NOMO-1 treated with dmso at 0.1 percent for 144 hours (cell line): ENCODE measurements at regions not wholly inside any gene's neighbourhood (a gene's known extent, or its start where the extent isn't known, plus 50 kb on each side); places are given as distances from the start of the nearest gene placed in this dataset.
A peak's percentile ranks its signal among the peaks of the same experiment; 100 is the strongest.
"Not testable (repeated sequence)": the region's sequence is repeated elsewhere in the genome, so short reads cannot be mapped to it uniquely, and the experiment has no call there.

Experiments
- DNase-seq: peaks from one replicate; lab custom pipeline; 2025; ENCODE audit not compliant: unreplicated experiment; lab: John Stamatoyannopoulos, UW

GRCh38 chr14:86333493-86333892 lies 803.5 kb downstream of the FLRT2 start:
- peak; percentile 4 for DNase-seq

DNA sequence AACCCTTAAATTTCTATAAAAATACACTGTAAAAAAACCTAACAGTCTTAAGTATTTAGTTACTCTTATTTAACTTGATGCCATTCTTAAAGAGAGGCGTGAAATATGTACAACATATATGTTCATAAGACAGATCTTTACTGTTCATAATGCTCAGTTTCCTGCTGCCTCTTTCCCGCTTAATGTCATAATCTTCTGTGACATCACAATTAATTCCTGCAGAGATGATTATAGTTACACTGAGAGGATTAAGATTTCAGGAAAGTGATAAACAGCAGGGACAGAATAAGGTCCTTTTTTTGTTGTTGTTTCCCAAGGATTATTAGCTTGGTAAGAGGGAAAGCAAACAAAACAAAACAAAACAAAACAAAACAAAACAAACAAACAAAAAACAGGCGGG lies 801.4 kb downstream of the FLRT2 start:
- no peak for DNase-seq

GRCh38 chr14:86321151-86321550 lies 791.2 kb downstream of the FLRT2 start:
- DNase-seq = no peak

- not testable (repeated sequence) for DNase-seq
Observed at GRCh38 chr14:86312154-86312665, 782.3 kb downstream of the FLRT2 start.

DNA sequence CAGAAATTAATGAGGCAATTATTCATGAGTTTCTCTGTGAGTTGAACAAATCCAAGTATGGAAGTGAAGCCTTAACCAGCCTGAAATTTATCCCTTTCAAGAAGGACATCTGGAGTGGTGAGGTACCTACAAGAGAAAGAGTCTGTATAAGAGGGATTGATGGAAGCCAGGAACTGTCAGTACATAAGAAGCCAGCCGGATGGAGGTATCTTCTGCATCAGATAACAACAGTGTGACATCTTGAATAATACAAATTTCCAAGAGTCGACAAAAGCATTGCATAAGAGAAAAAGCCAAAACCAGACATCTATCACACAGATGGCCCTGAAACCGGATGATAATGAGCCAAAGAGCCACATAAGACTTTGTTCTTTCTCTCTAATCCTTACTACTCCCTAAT lies 781.2 kb downstream of the FLRT2 start:
- DNase-seq = no peak

GRCh38 chr14:86310611-86311010 lies 780.7 kb downstream of the FLRT2 start:
- DNase-seq = no peak

GRCh38 chr14:86310148-86310547 lies 780.2 kb downstream of the FLRT2 start:
- no peak for DNase-seq

- no peak for DNase-seq
Observed at GRCh38 chr14:86305058-86305457, 775.1 kb downstream of the FLRT2 start.

- DNase-seq = no peak
Observed at GRCh38 chr14:86299994-86300393, 770.0 kb downstream of the FLRT2 start.

DNA sequence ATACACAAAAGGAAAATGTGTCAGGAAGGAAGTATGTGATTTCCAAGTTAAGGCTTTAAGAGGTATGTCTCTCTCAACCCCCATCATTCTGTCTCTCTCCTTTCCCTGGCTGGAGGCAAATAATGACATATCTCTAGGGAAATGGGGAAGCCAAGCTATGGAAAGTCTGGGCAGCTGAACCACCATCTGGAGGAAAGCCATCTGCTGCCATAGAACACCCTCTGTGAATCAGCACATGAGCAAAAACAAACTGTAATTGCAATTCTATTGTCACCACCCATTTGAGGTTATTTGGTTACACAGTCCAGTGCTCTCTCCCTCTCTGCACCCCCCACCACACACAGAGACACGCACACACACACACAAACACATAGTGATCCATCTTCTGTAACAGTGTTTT lies 766.2 kb downstream of the FLRT2 start:
- DNase-seq = no peak

- no peak for DNase-seq
Observed at GRCh38 chr14:86288336-86288735, 758.4 kb downstream of the FLRT2 start.

DNA sequence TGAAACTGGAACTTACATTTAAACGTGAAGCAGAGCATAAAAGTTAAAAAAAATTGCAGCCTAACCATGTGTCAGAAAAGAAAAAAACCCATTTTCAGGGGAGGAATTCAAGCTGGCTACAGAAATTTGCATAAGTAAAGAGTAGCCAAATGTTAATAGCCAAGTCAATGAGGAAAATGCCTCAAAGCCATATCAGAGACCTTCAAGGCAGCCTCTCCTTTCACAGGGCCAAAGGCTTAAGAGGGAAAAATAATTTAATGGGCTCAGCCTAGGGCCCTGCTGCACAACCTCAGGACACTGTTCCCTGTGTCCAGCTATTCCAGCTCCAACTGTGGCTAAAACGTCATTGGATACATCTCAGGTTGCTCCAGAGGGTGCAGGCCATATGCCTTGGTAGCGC lies 749.5 kb downstream of the FLRT2 start:
- no peak for DNase-seq

GRCh38 chr14:86257973-86258372 lies 728.0 kb downstream of the FLRT2 start:
- no peak for DNase-seq

DNA sequence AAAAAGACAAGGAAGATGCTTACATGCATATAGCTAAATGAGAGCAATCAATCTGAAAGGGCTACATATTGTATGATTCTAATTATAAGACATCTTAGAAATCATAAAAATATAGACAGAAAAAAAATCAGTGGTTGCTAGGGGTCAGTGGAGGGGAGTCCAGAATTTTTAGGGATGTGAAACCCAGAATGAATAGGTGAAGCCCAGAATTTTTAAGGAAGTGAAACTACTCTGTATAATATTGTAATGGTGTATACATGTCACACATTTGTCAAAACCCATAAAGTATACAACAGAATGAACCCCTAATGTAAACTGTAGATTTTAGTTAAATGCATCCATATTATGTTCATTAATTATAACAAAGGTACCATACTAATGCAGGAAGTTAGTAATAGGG lies 713.2 kb downstream of the FLRT2 start:
- peak; percentile 66 for DNase-seq

DNA sequence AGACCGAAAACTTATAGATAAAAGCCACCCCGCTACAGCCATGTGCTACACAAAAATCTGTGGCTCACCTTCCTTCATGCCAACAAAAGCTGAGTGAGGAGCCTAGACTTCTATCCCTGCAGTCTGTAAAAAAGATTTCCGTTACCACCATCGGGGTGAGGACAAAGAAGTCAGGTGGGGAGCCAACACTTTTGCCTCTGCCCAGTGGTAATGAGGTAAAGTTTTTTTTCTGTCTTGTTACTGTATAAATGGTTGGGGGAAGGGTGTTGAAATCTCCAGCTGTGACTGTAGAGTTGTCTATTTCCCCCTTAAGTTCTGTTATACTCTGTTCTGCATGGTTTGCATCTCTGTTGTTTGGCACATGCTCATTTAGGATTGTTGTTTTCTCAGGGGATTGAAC lies 707.8 kb downstream of the FLRT2 start:
- no peak for DNase-seq

GRCh38 chr14:86221755-86222154 lies 691.8 kb downstream of the FLRT2 start:
- DNase-seq = no peak

DNA sequence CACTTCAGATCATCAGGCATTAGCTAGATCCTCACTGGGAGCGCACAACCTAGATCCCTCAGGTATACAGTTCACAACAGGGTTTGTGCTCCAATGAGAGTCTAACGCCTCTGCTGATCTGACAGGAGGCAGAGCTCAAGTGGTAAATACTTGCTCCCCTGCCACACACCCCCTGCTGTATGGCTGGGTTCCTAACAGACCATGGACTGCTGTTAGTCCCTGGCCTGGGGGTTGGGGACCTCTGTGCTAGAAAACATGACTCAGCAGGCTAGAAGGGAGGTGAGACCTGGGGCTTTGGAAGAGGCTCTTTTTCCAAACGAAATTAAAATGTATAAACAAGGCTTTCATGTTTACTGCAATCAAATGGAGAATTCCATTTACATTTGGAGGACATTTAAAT lies 691.1 kb downstream of the FLRT2 start:
- no peak for DNase-seq

DNA sequence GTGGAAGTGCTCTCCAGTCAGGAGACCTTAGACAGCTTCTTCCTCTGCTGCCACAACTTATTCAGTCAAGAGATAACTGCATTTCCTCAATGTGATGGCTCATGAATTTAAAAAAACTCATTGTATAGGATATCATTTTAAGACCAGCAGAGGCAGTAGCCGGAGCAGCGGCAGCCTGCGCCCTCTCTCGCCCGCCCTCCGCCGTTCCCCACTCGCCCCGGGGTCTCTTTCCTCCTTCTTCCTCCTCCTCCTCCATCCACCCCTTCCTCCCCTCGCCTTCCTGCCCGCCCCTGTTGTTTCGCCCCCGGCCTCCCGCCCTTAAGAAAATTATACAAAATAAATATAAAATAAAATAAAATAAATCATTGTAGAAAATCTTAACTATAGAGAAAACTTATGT lies 687.6 kb downstream of the FLRT2 start:
- DNase-seq = no peak

- no peak for DNase-seq
Observed at GRCh38 chr14:86203843-86204242, 673.9 kb downstream of the FLRT2 start.

- no peak for DNase-seq
Observed at GRCh38 chr14:86196471-86196870, 666.5 kb downstream of the FLRT2 start.

GRCh38 chr14:86193756-86194155 lies 663.8 kb downstream of the FLRT2 start:
- DNase-seq = no peak

DNA sequence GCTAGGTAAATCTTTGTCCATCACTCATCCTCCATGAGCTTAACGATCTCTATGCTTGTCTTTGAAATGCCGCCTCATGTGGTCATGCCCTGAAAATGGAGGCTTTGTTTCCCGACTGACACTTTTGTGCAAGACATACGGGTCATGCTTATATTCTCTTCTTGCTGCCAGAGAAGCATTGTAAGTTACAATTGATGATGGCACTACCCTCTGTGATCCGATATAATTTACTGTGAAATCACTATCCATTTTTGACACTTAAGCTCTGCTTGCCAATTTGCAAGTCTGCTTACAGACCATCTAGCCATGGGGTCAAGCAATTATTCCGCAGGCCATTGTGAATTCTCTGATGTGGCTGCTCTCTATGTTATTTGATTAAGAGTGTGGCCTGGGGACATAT lies 650.0 kb downstream of the FLRT2 start:
- DNase-seq = no peak

- DNase-seq = no peak
Observed at GRCh38 chr14:86168371-86168770, 638.4 kb downstream of the FLRT2 start.

GRCh38 chr14:86166541-86166940 lies 636.6 kb downstream of the FLRT2 start:
- DNase-seq = no peak
